NB4 (cell line): ENCODE measurements at regions not wholly inside any gene's neighbourhood (a gene's known extent, or its start where the extent isn't known, plus 50 kb on each side); places are given as distances from the start of the nearest gene placed in this dataset.

Experiments used
- DNase-seq: peaks from one replicate; pipeline ENCODE4 v3.0.0; 2010; ENCODE audit warnings: low read depth
- H3K4me3 ChIP-seq: one replicate; pipeline ENCODE4 v1.5.1; 2011; ENCODE audit warnings: mild to moderate bottlenecking, low read depth, low read length, moderate library complexity
- MYC ChIP-seq: IDR thresholded peaks from 2 replicates; pipeline ENCODE4 v1.6.1; 2011; ENCODE audit warnings: low read depth, low read length
- POLR2A ChIP-seq: IDR thresholded peaks from 2 replicates; pipeline ENCODE4 v1.6.1; 2011; ENCODE audit warnings: mild to moderate bottlenecking; ENCODE audit not compliant: insufficient read length; ENCODE audit errors: extremely low read depth
- TF ChIP-seq, protein P1 (sequence below): IDR thresholded peaks from one replicate; pipeline ENCODE4 v1.5.1; 2012; ENCODE audit warnings: low read depth, low read length
- TF ChIP-seq, protein P2 (sequence below): IDR thresholded peaks from 2 replicates; pipeline ENCODE4 v1.6.1; 2011; ENCODE audit warnings: low read depth, low read length

DNA sequence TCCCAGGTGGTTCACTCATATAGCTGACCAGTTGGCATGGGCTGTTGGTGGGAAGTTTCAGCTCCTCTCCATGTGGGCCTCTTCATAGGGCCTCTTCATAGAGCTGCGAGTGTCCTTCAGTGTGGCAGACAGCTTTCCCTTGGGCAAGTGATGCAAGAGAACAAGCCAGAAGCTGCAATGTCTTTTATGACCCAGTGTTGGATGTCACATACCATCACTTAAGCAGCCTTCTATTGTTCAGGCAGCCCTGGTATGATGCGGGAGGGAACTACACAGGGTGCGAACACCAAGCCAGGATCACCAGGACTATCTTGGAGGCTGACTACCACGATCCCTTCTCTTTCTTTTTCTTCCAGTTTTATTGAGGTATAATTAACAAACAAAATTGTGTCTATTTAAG lies 126.5 kb upstream of the ITGA6 start:
- no peak for DNase-seq
- no peak overlapping the region for H3K4me3 ChIP-seq
- TF ChIP-seq, protein P1, sequence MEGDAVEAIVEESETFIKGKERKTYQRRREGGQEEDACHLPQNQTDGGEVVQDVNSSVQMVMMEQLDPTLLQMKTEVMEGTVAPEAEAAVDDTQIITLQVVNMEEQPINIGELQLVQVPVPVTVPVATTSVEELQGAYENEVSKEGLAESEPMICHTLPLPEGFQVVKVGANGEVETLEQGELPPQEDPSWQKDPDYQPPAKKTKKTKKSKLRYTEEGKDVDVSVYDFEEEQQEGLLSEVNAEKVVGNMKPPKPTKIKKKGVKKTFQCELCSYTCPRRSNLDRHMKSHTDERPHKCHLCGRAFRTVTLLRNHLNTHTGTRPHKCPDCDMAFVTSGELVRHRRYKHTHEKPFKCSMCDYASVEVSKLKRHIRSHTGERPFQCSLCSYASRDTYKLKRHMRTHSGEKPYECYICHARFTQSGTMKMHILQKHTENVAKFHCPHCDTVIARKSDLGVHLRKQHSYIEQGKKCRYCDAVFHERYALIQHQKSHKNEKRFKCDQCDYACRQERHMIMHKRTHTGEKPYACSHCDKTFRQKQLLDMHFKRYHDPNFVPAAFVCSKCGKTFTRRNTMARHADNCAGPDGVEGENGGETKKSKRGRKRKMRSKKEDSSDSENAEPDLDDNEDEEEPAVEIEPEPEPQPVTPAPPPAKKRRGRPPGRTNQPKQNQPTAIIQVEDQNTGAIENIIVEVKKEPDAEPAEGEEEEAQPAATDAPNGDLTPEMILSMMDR: no peak
- TF ChIP-seq POLR2A (no peak), MYC (no peak)
- TF ChIP-seq, protein P2, sequence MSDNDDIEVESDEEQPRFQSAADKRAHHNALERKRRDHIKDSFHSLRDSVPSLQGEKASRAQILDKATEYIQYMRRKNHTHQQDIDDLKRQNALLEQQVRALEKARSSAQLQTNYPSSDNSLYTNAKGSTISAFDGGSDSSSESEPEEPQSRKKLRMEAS: no peak

DNA sequence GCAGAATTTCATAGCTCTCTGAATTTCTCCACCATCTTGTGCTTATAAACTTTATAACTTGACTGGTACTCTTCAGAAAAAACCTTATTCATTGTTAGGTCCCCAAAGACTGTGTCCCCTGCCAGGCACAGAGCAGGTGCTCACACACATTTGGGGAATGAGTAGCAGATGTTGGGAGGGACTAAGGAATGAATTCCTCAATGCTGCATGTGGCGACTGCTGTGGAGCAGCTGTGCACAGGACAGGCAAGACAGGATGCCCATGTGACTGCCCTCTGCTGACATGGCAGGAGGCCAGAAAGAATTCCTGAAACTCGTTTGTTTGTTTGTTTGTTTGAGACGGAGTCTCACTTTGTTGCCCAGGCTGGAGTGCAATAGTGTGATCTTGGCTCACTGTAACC lies 122.3 kb upstream of the ITGA6 start:
- H3K4me3 ChIP-seq: no peak overlapping the region
- TF ChIP-seq POLR2A: no peak
- TF ChIP-seq, protein P1: no peak
- no peak for TF ChIP-seq MYC
- TF ChIP-seq, protein P2: no peak
- no peak for DNase-seq

DNA sequence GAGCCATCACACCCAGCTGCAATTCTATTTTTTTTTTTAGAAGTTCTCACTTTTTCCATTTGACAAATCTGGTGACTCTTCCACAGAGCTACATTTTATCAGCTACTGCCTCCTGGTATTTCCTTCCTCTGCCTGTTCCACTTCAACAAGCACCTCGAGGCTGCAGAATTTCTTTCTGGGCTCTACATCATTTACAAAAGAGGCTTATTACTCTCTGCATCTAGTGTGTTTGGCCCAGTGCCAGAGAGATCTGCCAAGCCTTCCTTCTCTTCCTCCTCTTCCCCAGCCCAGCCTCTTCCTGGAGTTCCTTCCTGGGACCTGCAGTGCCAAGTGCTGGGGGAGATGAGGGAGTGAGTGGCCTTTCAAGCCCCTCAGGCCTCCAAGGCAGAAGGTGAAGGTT lies 119.6 kb upstream of the ITGA6 start:
- no peak for DNase-seq
- TF ChIP-seq, protein P2: no peak
- TF ChIP-seq POLR2A: no peak
- TF ChIP-seq, protein P1: no peak
- TF ChIP-seq MYC: no peak
- H3K4me3 ChIP-seq: no peak overlapping the region

DNA sequence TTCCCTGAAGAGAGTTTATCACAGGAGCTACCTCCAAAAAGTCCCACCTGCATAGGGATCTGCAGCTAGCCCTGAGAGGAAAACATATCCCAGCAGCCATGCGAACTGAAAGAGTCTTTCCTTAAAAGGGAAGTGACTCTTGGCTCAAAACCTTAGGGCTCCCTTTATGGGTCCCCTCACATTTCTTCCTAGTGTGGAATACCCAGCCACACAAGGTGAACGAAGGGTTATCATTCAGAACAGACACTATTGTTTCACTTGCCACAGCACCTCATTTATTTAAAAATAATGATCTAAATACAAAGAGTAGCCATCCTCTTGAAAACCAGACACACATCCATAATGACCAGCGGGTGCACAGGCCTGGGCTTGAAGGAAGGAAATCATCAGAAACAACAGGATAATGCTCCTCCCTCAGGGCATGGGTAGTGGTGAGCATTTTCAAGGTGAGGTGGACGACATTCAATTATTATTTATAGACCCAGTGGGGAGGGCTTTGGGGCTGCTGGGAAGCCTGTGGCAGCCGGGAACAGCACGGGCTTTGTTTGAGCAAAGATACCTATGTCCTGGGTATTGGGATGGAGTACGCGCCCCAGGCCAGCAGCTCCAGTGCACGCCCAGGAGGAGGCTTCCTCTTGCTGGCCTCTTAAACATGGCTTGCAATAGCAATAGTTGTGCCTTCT lies 119.0 kb upstream of the ITGA6 start:
- H3K4me3 ChIP-seq: no peak overlapping the region
- DNase-seq: no peak
- TF ChIP-seq MYC (no peak), POLR2A (no peak)
- TF ChIP-seq, protein P2: no peak
- TF ChIP-seq, protein P1: no peak

DNA sequence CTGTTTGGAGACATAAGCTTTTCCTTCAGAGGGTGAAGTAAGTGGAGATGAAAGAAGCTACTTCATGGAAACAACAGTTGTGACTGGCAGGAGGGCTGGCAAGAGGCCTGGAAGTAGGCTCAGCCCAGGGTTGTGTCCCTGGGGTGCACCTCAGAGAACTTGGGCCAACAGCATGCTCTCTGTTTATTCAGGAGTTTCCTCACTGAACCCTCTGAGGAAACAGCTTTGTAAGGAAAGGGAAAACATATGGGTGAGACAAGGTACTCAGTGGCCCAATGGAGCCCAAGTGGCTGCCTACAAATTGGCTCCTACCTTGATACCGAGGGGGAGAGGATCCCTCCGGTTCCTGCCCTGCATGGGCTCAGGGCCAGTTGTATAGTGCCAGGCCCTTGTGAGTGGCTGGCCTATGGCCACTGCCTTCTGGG lies 115.5 kb upstream of the ITGA6 start:
- no peak for DNase-seq
- no peak overlapping the region for H3K4me3 ChIP-seq
- TF ChIP-seq POLR2A: no peak
- TF ChIP-seq MYC: no peak
- TF ChIP-seq, protein P2: no peak
- TF ChIP-seq, protein P1: no peak
